ENCODE measurements at regions not wholly inside any gene's neighbourhood (a gene's known extent, or its start where the extent isn't known, plus 50 kb on each side); places are given as distances from the start of the nearest gene placed in this dataset.

DNA sequence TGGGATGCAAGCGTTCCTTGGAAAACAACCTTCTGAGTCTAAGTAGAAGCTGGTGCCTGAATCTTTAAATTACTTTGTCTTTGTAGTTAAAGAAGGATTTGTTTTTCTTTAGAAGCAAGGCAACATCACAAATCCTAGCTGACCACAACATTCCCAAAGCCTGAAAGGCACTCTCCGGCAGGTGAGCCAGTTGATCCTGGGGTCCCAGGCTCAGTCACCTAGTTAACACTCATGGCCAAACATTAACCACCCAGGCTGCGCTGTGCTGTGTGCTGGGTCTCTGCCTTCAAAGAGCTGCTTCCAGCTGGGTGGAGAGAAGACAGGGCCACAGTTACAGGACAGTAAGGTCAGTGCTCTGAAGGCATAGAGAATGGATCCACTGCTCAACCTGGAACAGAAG, 120.0 kb upstream of the TRIB2 start:
- TF ChIP-seq EZH2 (IDR thresholded peaks at IDR 0.05; ENCODE audit: low read depth): no peak
- TF ChIP-seq, protein P1, sequence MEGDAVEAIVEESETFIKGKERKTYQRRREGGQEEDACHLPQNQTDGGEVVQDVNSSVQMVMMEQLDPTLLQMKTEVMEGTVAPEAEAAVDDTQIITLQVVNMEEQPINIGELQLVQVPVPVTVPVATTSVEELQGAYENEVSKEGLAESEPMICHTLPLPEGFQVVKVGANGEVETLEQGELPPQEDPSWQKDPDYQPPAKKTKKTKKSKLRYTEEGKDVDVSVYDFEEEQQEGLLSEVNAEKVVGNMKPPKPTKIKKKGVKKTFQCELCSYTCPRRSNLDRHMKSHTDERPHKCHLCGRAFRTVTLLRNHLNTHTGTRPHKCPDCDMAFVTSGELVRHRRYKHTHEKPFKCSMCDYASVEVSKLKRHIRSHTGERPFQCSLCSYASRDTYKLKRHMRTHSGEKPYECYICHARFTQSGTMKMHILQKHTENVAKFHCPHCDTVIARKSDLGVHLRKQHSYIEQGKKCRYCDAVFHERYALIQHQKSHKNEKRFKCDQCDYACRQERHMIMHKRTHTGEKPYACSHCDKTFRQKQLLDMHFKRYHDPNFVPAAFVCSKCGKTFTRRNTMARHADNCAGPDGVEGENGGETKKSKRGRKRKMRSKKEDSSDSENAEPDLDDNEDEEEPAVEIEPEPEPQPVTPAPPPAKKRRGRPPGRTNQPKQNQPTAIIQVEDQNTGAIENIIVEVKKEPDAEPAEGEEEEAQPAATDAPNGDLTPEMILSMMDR (conservative IDR thresholded peaks at IDR 0.05): no peak
